Keratinocyte (primary cell): ENCODE measurements at regions not wholly inside any gene's neighbourhood (a gene's known extent, or its start where the extent isn't known, plus 50 kb on each side); places are given as distances from the start of the nearest gene placed in this dataset.

ENCODE experiments used
- DNase-seq: peaks from one replicate; pipeline ENCODE4 v3.0.0-alpha.2; 2011; ENCODE audit warnings: low read depth, missing footprints, low spot score
- FAIRE-seq: peaks from 2 replicates; lab custom pipeline; 2011; peaks lifted over from hg19 to GRCh38; lab: Jason Lieb, UNC
- H2AFZ ChIP-seq: 2 replicates; pipeline ENCODE4 v1.6.0; 2012; ENCODE audit warnings: low read length, control low read depth, inconsistent platforms; ENCODE audit not compliant: control insufficient read depth
- H3K27ac ChIP-seq: 2 replicates; pipeline ENCODE4 v1.5.1; 2011; ENCODE audit warnings: low read length; ENCODE audit not compliant: control insufficient read depth, insufficient read depth
- H3K27me3 ChIP-seq: 3 replicates; pipeline ENCODE4 v1.6.0; 2011; ENCODE audit warnings: low read length; ENCODE audit not compliant: control insufficient read depth, insufficient read depth; ENCODE audit errors: extremely low read depth
- H3K36me3 ChIP-seq, 2 experiments: 2 replicates in 1 of 2; 3 replicates in 1 of 2; pipeline ENCODE4 v1.5.1; 2011; ENCODE audit warnings: low read length in 2 of 2, mild to moderate bottlenecking in 1 of 2; ENCODE audit not compliant: control insufficient read depth in 2 of 2, insufficient read depth in 2 of 2; ENCODE audit errors: extremely low read depth in 1 of 2
- H3K4me1 ChIP-seq: 3 replicates; pipeline ENCODE4 v1.5.1; 2011; ENCODE audit warnings: low read length; ENCODE audit not compliant: control insufficient read depth, insufficient read depth; ENCODE audit errors: extremely low read depth
- H3K4me2 ChIP-seq: 3 replicates; pipeline ENCODE4 v1.6.0; 2011; ENCODE audit warnings: low read depth, low read length; ENCODE audit not compliant: control insufficient read depth, insufficient read depth; ENCODE audit errors: extremely low read depth
- H3K4me3 ChIP-seq, 3 experiments: fragments of 200-600 bp in 1 of 3; sonication (generic) in 1 of 3; 2 replicates in 2 of 3; 3 replicates in 1 of 3; pipeline ENCODE4 v1.5.1; 2011 to 2016; ENCODE audit warnings: low read length in 3 of 3, mild to moderate bottlenecking in 3 of 3, control low read depth in 2 of 3, inconsistent platforms in 1 of 3, low read depth in 1 of 3, mixed read lengths in 1 of 3, mixed run types in 1 of 3, moderate library complexity in 1 of 3; ENCODE audit not compliant: control insufficient read depth in 2 of 3, insufficient read depth in 2 of 3; ENCODE audit errors: extremely low read depth in 1 of 3
- H3K79me2 ChIP-seq: 2 replicates; pipeline ENCODE4 v1.6.0; 2012; ENCODE audit warnings: low read length; ENCODE audit not compliant: control insufficient read depth, insufficient read depth
- H3K9ac ChIP-seq: 3 replicates; pipeline ENCODE4 v1.6.0; 2011; ENCODE audit warnings: low read length; ENCODE audit not compliant: control insufficient read depth, insufficient read depth; ENCODE audit errors: extremely low read depth
- H3K9me1 ChIP-seq: 3 replicates; pipeline ENCODE4 v1.6.0; 2011; ENCODE audit warnings: low read length; ENCODE audit not compliant: control insufficient read depth, insufficient read depth; ENCODE audit errors: extremely low read depth
- H3K9me3 ChIP-seq: 2 replicates; pipeline ENCODE4 v1.5.1; 2012; ENCODE audit warnings: low read depth, low read length; ENCODE audit not compliant: control insufficient read depth
- H4K20me1 ChIP-seq: 3 replicates; pipeline ENCODE4 v1.6.0; 2011; ENCODE audit warnings: low read length; ENCODE audit not compliant: control insufficient read depth, insufficient read depth; ENCODE audit errors: extremely low read depth
- CTCF ChIP-seq, 3 experiments: IDR thresholded peaks in 1 of 3; conservative IDR thresholded peaks in 1 of 3; optimal IDR thresholded peaks in 1 of 3; 2 replicates in 2 of 3; 3 replicates in 1 of 3; pipeline versions ENCODE3 to v1.5.1; 2011; ENCODE audit warnings: low read length in 3 of 3, mild to moderate bottlenecking in 3 of 3, moderate library complexity in 2 of 3, control low read depth in 1 of 3, inconsistent platforms in 1 of 3; ENCODE audit not compliant: insufficient read depth in 2 of 3; ENCODE audit errors: extremely low read depth in 1 of 3
- EZH2 ChIP-seq: IDR thresholded peaks from one replicate; pipeline ENCODE4 v1.6.1; 2012; ENCODE audit warnings: inconsistent platforms, mild to moderate bottlenecking, low read length, moderate library complexity
- dilution Hi-C: fragments of 300-500 bp; cut with MboI; formaldehyde crosslinking; loops from one replicate; pipeline ENCODE4 v1.7.0; 2020; ENCODE audit warnings: low sequenced_read_pairs; ENCODE audit not compliant: extremely low pct_ligation_motif_present

GRCh38 chr13:65836066-65836465 is 1394.1 kb downstream of the PCDH9 start:
- Histone ChIP-seq H3K9me3 (no peaks in the 10 kb centered on the region), H3K9me1 (no peaks in the 10 kb centered on the region), H3K4me2 (no peak overlapping the region), H3K27me3 (no peaks in the 10 kb centered on the region), H3K36me3 (no peaks in the 10 kb centered on the region), H3K4me1 (no peaks in the 10 kb centered on the region), H2AFZ (no peak overlapping the region), H3K4me3 (no peak overlapping the region), H3K9ac (no peak overlapping the region), H4K20me1 (no peaks in the 10 kb centered on the region), H3K79me2 (no peaks in the 10 kb centered on the region), H3K27ac (no peak overlapping the region)
- DNase-seq: no peak
- no peak for TF ChIP-seq EZH2
- no peak for TF ChIP-seq CTCF (optimal IDR thresholded peaks at IDR 0.05 in 1 of 3, IDR thresholded peaks at IDR 0.05 in 1 of 3, conservative IDR thresholded peaks at IDR 0.05 in 1 of 3; ENCODE audit: extremely low read depth in 1 of 3, insufficient read depth in 2 of 3, low read length in 3 of 3)
- dilution Hi-C loops: no loop called here
- no peak for FAIRE-seq

GRCh38 chr13:65834897-65835296 is 1395.2 kb downstream of the PCDH9 start:
- FAIRE-seq: no peak
- DNase-seq: no peak
- H3K9me3 ChIP-seq: peaks cover 2% of the 10 kb centered on the region
- no peak overlapping the region for H3K9ac ChIP-seq
- dilution Hi-C loops: no loop called here
- no peak overlapping the region for H3K4me3 ChIP-seq
- H3K4me1 ChIP-seq: no peaks in the 10 kb centered on the region
- H2AFZ ChIP-seq: no peak overlapping the region
- H3K27ac ChIP-seq: no peak overlapping the region
- no peaks in the 10 kb centered on the region for H4K20me1 ChIP-seq
- no peaks in the 10 kb centered on the region for H3K9me1 ChIP-seq
- TF ChIP-seq CTCF (optimal IDR thresholded peaks at IDR 0.05 in 1 of 3, IDR thresholded peaks at IDR 0.05 in 1 of 3, conservative IDR thresholded peaks at IDR 0.05 in 1 of 3; ENCODE audit: extremely low read depth in 1 of 3, insufficient read depth in 2 of 3, low read length in 3 of 3) (no peak), EZH2 (no peak)
- H3K27me3 ChIP-seq: no peaks in the 10 kb centered on the region
- no peaks in the 10 kb centered on the region for H3K36me3 ChIP-seq
- no peak overlapping the region for H3K4me2 ChIP-seq
- no peaks in the 10 kb centered on the region for H3K79me2 ChIP-seq
